T47D (cell line): ENCODE measurements at regions not wholly inside any gene's neighbourhood (a gene's known extent, or its start where the extent isn't known, plus 50 kb on each side); places are given as distances from the start of the nearest gene placed in this dataset.

Experiments
- DNase-seq, 2 experiments: peaks; one replicate each; pipeline versions ENCODE4 v3.0.0 to v3.0.0-alpha.2; 2011 to 2012; ENCODE audit warnings: low read depth in 1 of 2, low spot score in 1 of 2
- JUND ChIP-seq: IDR thresholded peaks from 2 replicates; pipeline ENCODE4 v1.6.1; 2012; ENCODE audit warnings: low read depth
- in situ Hi-C: cut with HindIII; loops from 2 replicates; pipeline ENCODE4 v1.10.0; 2016; ENCODE audit warnings: low sequenced_read_pairs, low pct_unique_long_range_greater_than_20kb

DNA sequence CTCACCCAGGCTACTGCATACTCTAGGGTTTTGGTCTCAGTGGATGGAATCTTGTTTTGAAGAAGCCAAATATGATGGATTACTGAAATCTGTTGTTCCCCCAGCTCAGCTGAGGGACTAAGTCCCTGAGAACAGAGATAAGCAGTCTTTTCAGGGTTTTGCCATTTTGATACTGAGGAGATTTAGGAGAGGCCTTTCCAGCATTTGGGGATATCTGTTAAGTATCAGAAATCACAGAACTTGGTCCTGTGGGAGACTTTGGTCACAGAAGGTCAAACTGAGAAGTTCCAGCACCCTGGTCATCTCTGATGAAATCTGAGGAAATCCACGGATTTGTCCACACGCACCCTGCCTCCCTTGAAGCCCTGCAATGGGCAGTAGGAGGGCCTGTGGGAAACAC lies 181.0 kb upstream of the GADL1 start:
- TF ChIP-seq JUND = no peak
- no peak for DNase-seq
- in situ Hi-C loops = no loop called here

DNA sequence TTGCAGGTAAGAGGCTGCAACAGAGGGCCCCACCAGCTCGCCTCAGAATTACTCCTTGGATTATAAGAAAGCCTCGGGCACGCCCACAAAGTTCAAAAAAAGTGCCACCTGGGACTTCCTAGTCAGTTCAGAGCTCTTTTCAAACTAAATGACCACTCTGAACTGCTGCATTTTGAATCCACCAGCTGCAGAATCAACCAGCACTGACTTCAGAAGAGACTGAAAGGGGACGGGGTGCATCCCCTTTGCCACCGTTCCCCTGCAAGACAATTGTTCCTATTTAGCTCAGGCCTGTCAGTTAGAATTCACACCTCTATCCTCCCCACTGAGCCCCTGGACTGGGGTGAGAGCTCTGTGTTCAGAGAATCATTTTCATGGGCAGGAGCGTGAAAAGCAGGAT lies 181.4 kb upstream of the GADL1 start:
- in situ Hi-C loops = no loop called here
- no peak for TF ChIP-seq JUND
- no peak for DNase-seq

DNA sequence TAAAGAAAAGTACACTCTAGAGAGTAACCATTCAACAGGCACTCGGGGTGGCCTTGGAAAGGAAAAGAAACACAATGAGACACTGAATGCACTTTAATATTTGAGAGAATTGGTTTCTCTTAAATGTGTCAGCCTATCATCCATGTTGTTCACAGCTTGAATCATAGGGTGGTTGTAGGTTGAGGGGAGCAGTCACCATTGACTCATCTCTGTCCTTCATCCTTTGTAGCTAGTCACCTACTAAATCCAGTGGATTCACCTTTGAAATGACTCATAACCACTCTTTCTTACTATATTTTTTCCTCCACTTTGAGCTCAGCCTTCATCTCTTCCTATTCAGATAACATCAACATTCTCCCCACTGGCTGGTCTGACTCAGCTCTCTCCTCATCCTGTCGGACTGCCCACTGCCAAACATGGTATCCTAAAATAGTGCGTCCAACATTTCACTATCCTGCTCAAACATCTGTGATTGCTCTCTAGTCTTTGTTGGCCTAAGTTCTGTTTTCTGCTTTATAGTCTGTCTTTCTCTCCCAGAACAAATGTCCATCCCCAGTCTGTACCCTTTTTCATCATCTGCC lies 182.7 kb upstream of the GADL1 start:
- in situ Hi-C loops = no loop called here
- no peak for TF ChIP-seq JUND
- no peak for DNase-seq

DNA sequence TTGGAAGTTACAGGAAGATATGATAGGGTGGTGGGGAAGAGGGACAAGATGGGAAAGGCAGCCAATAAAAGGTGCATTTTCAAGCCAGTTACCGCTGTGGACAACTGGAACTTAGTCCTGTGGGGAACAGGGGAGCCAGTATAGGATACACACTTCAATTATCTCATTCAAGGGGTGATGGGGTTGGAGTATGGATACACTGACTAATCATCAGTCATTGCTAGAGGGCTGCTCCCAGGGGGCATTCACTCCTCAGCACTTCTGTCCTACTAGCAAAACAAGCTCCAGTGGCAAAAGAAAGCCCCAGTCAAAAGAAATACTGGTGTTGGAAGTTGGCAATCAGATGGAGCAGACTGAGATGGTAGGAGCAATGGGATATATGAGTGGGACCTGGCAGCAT lies 183.4 kb upstream of the GADL1 start:
- no peak for TF ChIP-seq JUND
- in situ Hi-C loops = no loop called here
- DNase-seq = no peak

DNA sequence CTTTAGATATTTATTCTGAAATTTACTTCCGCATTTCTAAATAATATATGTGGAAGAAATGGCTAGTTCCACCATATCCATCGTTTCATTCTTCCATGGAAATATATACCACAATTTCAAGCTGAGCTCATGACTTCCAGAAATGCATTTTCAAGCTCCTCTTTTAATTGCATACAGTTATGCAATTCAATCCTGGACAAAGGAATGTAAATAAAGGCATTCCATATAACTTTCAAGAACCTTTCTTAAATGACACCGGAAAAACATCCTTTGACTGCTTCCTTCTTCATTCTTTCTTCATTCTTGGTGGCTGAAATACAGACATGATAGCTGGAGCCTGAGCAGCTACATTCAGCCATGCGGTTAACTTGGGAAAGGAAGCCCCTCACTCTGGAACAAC lies 185.2 kb upstream of the GADL1 start:
- in situ Hi-C loops = no loop called here
- peak in 1 of 2 experiments; percentile 13 for DNase-seq
- no peak for TF ChIP-seq JUND

DNA sequence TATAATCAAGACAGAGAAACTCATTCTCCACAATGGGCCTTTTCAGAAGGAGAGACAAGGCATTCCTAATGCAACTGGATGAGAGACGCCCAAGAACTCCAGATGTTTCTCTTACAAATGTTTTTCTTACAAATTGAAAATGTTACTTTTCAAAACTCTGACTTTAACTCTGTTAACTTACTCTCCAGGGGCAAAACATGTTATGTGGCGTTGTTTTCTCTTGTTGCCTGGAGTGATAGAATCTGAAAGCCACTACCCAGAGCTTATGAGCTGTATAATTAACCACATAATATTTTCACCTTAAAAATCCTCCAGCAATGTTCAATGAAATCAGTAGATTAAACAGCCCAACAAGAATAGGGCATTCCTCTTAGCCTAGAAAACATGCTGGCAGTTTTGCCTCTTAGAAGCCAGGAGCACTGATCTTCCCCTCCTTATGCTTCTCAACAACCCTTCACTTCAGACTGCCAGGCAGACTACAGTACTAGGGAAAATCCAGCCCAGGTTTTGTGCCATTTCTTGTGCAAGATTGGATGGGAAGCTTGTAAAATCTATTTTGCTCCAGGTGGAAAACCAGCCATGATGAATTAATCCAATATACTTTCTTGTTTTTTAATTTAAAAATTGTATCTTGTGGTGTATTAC lies 186.7 kb upstream of the GADL1 start:
- no peak for TF ChIP-seq JUND
- DNase-seq = no peak
- in situ Hi-C loops = no loop called here

DNA sequence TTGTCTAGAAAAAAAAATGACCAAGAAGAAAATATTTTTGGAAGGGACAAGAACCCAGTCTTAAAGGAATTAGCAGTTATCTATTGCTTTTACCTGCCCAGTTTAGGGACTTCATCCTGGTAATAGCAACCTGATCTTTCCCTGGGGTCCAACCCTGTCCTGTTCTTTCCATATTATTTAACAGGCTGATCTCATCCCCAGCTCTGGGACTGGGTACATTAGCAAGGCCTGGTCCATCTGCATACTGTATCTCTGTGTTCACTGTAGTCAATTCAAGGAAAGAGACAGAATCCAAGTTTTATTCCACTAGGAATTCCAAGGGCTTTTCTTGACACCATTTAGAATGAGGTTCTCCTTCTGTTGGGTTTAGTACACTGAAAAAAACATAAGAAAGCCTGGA lies 191.7 kb upstream of the GADL1 start:
- in situ Hi-C loops = no loop called here
- DNase-seq = no peak
- TF ChIP-seq JUND = no peak

DNA sequence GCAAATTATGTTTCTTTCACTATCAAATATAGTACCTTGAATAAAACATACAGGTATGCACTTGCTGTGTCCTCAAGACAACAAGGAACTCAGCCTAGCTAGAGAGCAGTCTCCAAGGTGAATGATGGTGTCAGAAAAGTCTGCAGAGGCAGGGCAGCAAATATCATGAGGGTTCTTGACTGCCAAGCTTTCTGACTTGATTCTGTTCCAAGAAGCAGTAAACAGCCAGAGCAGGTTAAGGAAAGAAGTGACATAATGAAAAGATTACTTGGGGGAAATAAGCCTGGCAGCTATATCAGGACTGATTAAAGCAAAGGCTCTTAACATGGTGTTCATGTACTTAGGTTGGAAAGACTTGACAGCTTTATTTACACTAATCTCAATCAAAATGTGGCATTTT lies 192.2 kb upstream of the GADL1 start:
- no peak for DNase-seq
- no peak for TF ChIP-seq JUND
- in situ Hi-C loops = no loop called here

DNA sequence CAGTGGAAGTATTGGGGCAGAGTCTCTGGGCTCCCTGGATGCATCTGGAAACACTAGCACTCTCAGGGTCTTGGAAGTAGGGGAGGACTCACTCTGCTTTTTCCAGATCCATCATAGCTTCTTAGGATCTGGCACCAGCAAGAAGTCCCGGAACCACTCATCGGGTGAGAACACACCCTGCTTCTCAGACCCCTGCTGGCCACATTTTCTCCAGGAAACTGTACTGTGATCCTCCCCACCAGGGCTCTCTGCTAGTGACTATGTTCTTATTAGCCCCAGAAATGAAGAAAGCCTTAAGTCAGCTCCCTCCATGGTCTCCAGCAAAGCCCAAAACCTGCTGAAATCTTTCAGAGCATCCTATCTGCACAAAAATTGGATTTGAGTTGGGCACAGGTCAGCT lies 197.3 kb upstream of the GADL1 start:
- in situ Hi-C loops = no loop called here
- DNase-seq = no peak
- no peak for TF ChIP-seq JUND

DNA sequence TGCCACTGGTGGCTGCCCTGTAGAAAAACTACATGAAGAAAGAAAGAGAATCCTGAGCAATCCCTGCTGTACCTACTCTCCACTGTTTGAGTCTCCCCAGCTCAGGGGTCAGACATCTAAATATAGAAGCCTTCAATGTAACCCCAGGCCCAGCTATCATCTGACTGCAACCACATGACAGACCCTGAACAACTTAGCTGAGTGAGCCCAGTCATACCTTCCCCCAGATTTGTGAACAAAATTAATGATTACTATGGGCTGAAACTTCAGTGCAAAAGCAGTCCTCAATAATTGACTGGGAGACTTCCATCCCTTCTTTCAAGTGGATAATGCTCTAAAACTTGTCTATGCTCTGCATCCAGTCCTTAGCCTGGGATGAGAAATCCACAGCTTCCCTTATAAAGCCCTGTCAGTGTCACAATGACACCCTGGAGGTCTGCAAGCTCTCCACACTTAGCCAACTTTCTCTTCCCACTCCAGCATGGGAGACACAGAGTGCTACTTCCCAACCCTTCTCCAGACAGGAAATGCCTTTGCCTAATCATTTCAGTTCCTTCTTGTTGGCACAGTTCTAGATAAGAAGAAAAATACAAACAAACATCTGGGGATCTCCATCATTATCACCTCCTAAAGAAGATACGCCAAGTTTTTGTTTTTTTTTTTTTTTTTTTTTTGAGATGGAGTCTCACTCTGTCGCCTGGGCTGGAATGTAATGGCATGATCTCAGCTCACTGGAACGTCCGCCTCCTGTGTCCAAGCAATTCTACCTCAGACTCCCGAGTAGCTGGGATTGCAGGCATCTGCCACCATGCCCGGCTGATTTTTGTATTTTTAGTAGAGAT lies 198.5 kb upstream of the GADL1 start:
- in situ Hi-C loops = no loop called here
- DNase-seq = no peak
- no peak for TF ChIP-seq JUND

DNA sequence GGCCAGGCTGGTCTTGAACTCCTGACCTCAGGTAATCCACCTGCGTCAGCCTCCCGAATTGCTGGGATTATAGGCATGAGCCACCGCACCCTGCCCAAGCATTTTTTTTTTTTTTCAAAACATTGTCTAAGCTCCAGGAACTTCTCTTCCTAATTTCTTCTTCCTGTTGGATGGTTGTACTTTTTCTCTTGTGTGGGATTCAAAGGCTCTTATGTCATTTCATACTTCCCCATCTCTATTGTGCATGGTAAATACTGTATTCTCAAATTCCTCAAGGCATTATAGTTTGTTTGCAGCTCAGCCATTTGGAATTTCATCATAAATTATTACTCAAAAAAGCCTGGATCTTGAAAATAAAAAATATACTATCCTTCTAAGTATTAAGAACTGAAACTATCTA lies 199.1 kb upstream of the GADL1 start:
- no peak for TF ChIP-seq JUND
- in situ Hi-C loops = no loop called here
- no peak for DNase-seq

DNA sequence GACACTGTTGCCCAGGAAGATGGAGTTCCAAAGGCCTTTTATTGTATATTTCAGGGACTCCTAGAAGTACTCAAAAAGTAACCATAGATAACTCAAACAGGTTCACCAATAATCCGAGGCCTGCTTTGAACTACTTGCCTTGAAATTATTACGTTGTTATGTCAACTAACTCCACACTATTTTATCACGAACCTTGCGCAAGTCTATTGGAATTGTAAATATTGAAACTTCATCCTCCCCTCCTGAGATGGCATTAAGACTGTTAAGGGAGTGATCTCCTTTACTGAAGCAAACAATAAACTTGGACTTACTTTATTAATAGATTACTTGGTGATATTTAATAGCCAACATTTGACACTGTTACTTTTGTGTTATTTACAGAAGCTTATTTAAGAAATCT lies 199.6 kb upstream of the GADL1 start:
- in situ Hi-C loops = no loop called here
- no peak for TF ChIP-seq JUND
- no peak for DNase-seq

DNA sequence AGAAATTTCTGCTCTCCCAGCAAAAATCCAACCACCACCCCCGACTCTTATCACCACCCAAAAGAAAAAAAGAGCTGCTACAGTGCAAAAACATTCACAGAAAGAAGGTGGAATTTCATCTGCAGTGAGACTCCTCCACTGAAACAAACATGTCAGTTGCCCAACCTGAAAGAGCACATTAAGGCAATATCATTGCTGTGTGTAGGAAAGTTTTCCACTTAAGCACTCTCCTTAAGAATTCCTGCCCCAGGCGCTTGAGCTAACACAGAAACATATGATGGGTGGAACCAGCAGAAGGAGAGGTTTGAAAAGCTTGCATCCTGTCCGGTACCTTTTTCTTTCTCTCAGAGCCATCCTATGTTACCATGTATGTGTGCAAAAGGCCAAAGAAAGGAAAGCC lies 200.8 kb upstream of the GADL1 start:
- DNase-seq = peak in 1 of 2 experiments; percentile 36
- in situ Hi-C loops = no loop called here
- no peak for TF ChIP-seq JUND
